IPS-18a (cell line): ENCODE measurements at regions not wholly inside any gene's neighbourhood (a gene's known extent, or its start where the extent isn't known, plus 50 kb on each side); places are given as distances from the start of the nearest gene placed in this dataset.

Experiments used
- H3K27ac ChIP-seq: one replicate; pipeline ENCODE4 v1.5.1; 2013; ENCODE audit warnings: low read length
- H3K27me3 ChIP-seq: one replicate; pipeline ENCODE4 v1.6.1; 2013; ENCODE audit warnings: mild to moderate bottlenecking, low read length; ENCODE audit not compliant: control insufficient read depth, insufficient read depth
- H3K36me3 ChIP-seq: one replicate; pipeline ENCODE4 v1.6.1; 2013; ENCODE audit warnings: low read depth, low read length; ENCODE audit not compliant: control insufficient read depth
- H3K4me1 ChIP-seq: one replicate; pipeline ENCODE4 v1.6.1; 2013; ENCODE audit warnings: low read depth, low read length; ENCODE audit not compliant: control insufficient read depth
- H3K4me3 ChIP-seq: one replicate; pipeline ENCODE4 v1.5.1; 2013; ENCODE audit warnings: low read length
- H3K9ac ChIP-seq: one replicate; pipeline ENCODE4 v1.6.1; 2013; ENCODE audit warnings: mild to moderate bottlenecking, low read length, moderate library complexity
- H3K9me3 ChIP-seq: one replicate; pipeline ENCODE4 v1.6.1; 2013; ENCODE audit warnings: low read depth, low read length; ENCODE audit not compliant: control insufficient read depth

GRCh38 chr11:8321876-8322275 lies 58.2 kb upstream of the LMO1 start:
- no peaks in the 10 kb centered on the region for H3K27me3 ChIP-seq
- H3K9me3 ChIP-seq = no peaks in the 10 kb centered on the region
- no peak overlapping the region for H3K4me3 ChIP-seq
- no peaks in the 10 kb centered on the region for H3K36me3 ChIP-seq
- H3K4me1 ChIP-seq = peaks cover 6% of the 10 kb centered on the region
- H3K9ac ChIP-seq = no peak overlapping the region
- no peak overlapping the region for H3K27ac ChIP-seq

- Histone ChIP-seq H3K9ac (no peak overlapping the region), H3K9me3 (no peaks in the 10 kb centered on the region), H3K36me3 (no peaks in the 10 kb centered on the region), H3K27ac (no peak overlapping the region), H3K27me3 (no peaks in the 10 kb centered on the region), H3K4me3 (no peak overlapping the region), H3K4me1 (no peaks in the 10 kb centered on the region)
These were observed 56.4 kb upstream of the LMO1 start for GRCh38 chr11:8320076-8320475.

- Histone ChIP-seq H3K4me3 (no peak overlapping the region), H3K27ac (no peak overlapping the region), H3K36me3 (no peaks in the 10 kb centered on the region), H3K4me1 (no peaks in the 10 kb centered on the region), H3K27me3 (no peaks in the 10 kb centered on the region), H3K9ac (no peak overlapping the region), H3K9me3 (no peaks in the 10 kb centered on the region)
These were observed 54.9 kb upstream of the LMO1 start for GRCh38 chr11:8318536-8318935.

GRCh38 chr11:8317159-8317558 lies 53.5 kb upstream of the LMO1 start:
- H3K4me1 ChIP-seq = no peaks in the 10 kb centered on the region
- H3K9me3 ChIP-seq = no peaks in the 10 kb centered on the region
- no peak overlapping the region for H3K4me3 ChIP-seq
- no peaks in the 10 kb centered on the region for H3K36me3 ChIP-seq
- no peaks in the 10 kb centered on the region for H3K27me3 ChIP-seq
- no peak overlapping the region for H3K27ac ChIP-seq
- H3K9ac ChIP-seq = no peak overlapping the region

GRCh38 chr11:8315954-8316353 lies 52.3 kb upstream of the LMO1 start:
- Histone ChIP-seq H3K9ac (no peak overlapping the region), H3K9me3 (no peaks in the 10 kb centered on the region), H3K4me3 (no peak overlapping the region), H3K27me3 (no peaks in the 10 kb centered on the region), H3K27ac (no peak overlapping the region), H3K4me1 (no peaks in the 10 kb centered on the region), H3K36me3 (no peaks in the 10 kb centered on the region)

GRCh38 chr11:8315463-8315862 lies 51.8 kb upstream of the LMO1 start:
- Histone ChIP-seq H3K27ac (no peak overlapping the region), H3K9me3 (no peaks in the 10 kb centered on the region), H3K9ac (no peak overlapping the region), H3K27me3 (no peaks in the 10 kb centered on the region), H3K4me3 (no peak overlapping the region), H3K4me1 (no peaks in the 10 kb centered on the region), H3K36me3 (no peaks in the 10 kb centered on the region)

GRCh38 chr11:8314916-8315315 lies 51.2 kb upstream of the LMO1 start:
- Histone ChIP-seq H3K27ac (no peak overlapping the region), H3K4me3 (no peak overlapping the region), H3K36me3 (no peaks in the 10 kb centered on the region), H3K9me3 (no peaks in the 10 kb centered on the region), H3K27me3 (no peaks in the 10 kb centered on the region), H3K9ac (no peak overlapping the region), H3K4me1 (no peaks in the 10 kb centered on the region)

GRCh38 chr11:8313504-8314090 lies 49.9 kb upstream of the LMO1 start:
- no peaks in the 10 kb centered on the region for H3K36me3 ChIP-seq
- no peaks in the 10 kb centered on the region for H3K27me3 ChIP-seq
- no peaks in the 10 kb centered on the region for H3K9me3 ChIP-seq
- H3K27ac ChIP-seq = no peak overlapping the region
- no peak overlapping the region for H3K4me3 ChIP-seq
- H3K9ac ChIP-seq = no peak overlapping the region
- H3K4me1 ChIP-seq = no peaks in the 10 kb centered on the region
